Glomerular visceral epithelial cell (primary cell): ENCODE measurements at regions not wholly inside any gene's neighbourhood (a gene's known extent, or its start where the extent isn't known, plus 50 kb on each side); places are given as distances from the start of the nearest gene placed in this dataset.
"Not testable (repeated sequence)": the region's sequence is repeated elsewhere in the genome, so short reads cannot be mapped to it uniquely, and the experiment has no call there.

Source experiments
- DNase-seq: peaks from one replicate; pipeline ENCODE4 v3.0.0-alpha.2; 2016; ENCODE audit errors: extremely low spot score

GRCh38 chr5:21058289-21058688, 1070.3 kb upstream of the CDH18 start:
- peak; percentile 3 for DNase-seq

- no peak for DNase-seq
Measured at GRCh38 chr5:21051945-21052344, 1063.9 kb upstream of the CDH18 start.

GRCh38 chr5:21049901-21050300, 1061.9 kb upstream of the CDH18 start:
- no peak for DNase-seq

- no peak for DNase-seq
Measured at GRCh38 chr5:21030981-21031380, 1043.0 kb upstream of the CDH18 start.

GRCh38 chr5:21024966-21025365, 1037.0 kb upstream of the CDH18 start:
- DNase-seq: no peak

GRCh38 chr5:21013237-21013636, 1025.2 kb upstream of the CDH18 start:
- DNase-seq: no peak

- DNase-seq: no peak
Measured at GRCh38 chr5:21007781-21008180, 1019.8 kb upstream of the CDH18 start.

GRCh38 chr5:20988933-20989332, 1000.9 kb upstream of the CDH18 start:
- DNase-seq: not testable (repeated sequence)

- DNase-seq: no peak
Measured at GRCh38 chr5:20985754-20986153, 997.8 kb upstream of the CDH18 start.

GRCh38 chr5:20974426-20974825, 986.4 kb upstream of the CDH18 start:
- no peak for DNase-seq

- peak; percentile 40 for DNase-seq
Measured at GRCh38 chr5:20972419-20972925, 984.5 kb upstream of the CDH18 start.

GRCh38 chr5:20959347-20959746, 971.3 kb upstream of the CDH18 start:
- no peak for DNase-seq

- no peak for DNase-seq
Measured at GRCh38 chr5:20958641-20959040, 970.6 kb upstream of the CDH18 start.

- no peak for DNase-seq
Measured at GRCh38 chr5:20956134-20956533, 968.1 kb upstream of the CDH18 start.

- DNase-seq: no peak
Measured at GRCh38 chr5:20949636-20950035, 961.6 kb upstream of the CDH18 start.

- DNase-seq: not testable (repeated sequence)
Measured at GRCh38 chr5:20943183-20943971, 955.4 kb upstream of the CDH18 start.

GRCh38 chr5:20942603-20943002, 954.6 kb upstream of the CDH18 start:
- DNase-seq: not testable (repeated sequence)

- DNase-seq: not testable (repeated sequence)
Measured at GRCh38 chr5:20940786-20941185, 952.8 kb upstream of the CDH18 start.

GRCh38 chr5:20890936-20891335, 902.9 kb upstream of the CDH18 start:
- DNase-seq: not testable (repeated sequence)

GRCh38 chr5:20875726-20876125, 887.7 kb upstream of the CDH18 start:
- DNase-seq: not testable (repeated sequence)

GRCh38 chr5:20865892-20866291, 877.9 kb upstream of the CDH18 start:
- DNase-seq: not testable (repeated sequence)

- no peak for DNase-seq
Measured at GRCh38 chr5:20833081-20833627, 845.2 kb upstream of the CDH18 start.
